ENCODE measurements at regions not wholly inside any gene's neighbourhood (a gene's known extent, or its start where the extent isn't known, plus 50 kb on each side); places are given as distances from the start of the nearest gene placed in this dataset.

GRCh38 chr15:69751566-69751965 lies 298.9 kb downstream of the RPLP1 start:
- TF ChIP-seq, protein P1, sequence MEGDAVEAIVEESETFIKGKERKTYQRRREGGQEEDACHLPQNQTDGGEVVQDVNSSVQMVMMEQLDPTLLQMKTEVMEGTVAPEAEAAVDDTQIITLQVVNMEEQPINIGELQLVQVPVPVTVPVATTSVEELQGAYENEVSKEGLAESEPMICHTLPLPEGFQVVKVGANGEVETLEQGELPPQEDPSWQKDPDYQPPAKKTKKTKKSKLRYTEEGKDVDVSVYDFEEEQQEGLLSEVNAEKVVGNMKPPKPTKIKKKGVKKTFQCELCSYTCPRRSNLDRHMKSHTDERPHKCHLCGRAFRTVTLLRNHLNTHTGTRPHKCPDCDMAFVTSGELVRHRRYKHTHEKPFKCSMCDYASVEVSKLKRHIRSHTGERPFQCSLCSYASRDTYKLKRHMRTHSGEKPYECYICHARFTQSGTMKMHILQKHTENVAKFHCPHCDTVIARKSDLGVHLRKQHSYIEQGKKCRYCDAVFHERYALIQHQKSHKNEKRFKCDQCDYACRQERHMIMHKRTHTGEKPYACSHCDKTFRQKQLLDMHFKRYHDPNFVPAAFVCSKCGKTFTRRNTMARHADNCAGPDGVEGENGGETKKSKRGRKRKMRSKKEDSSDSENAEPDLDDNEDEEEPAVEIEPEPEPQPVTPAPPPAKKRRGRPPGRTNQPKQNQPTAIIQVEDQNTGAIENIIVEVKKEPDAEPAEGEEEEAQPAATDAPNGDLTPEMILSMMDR (conservative IDR thresholded peaks at IDR 0.05; ENCODE audit: low read length), result no peak
- no peak for TF ChIP-seq EZH2phosphoT487 (IDR thresholded peaks at IDR 0.05; ENCODE audit: borderline replicate concordance, low read depth, low read length)
